GM12873 (cell line): ENCODE measurements at regions not wholly inside any gene's neighbourhood (a gene's known extent, or its start where the extent isn't known, plus 50 kb on each side); places are given as distances from the start of the nearest gene placed in this dataset.
A peak's percentile ranks its signal among the peaks of the same experiment; 100 is the strongest.

Source experiments
- CTCF ChIP-seq: IDR thresholded peaks from 2 replicates; pipeline ENCODE4 v1.5.1; 2012; ENCODE audit warnings: low read depth, mild to moderate bottlenecking, moderate library complexity, low read length, control low read depth; ENCODE audit not compliant: insufficient read depth; ENCODE audit errors: missing control alignments

GRCh38 chr2:111706481-111707001, 177.5 kb downstream of the ANAPC1 start:
- TF ChIP-seq CTCF: peak; percentile 18

- TF ChIP-seq CTCF: no peak
Measured at GRCh38 chr2:111707700-111708099, 176.3 kb downstream of the ANAPC1 start.

GRCh38 chr2:111708476-111709180, 175.4 kb downstream of the ANAPC1 start:
- no peak for TF ChIP-seq CTCF

- TF ChIP-seq CTCF: no peak
Measured at GRCh38 chr2:111709321-111709720, 174.7 kb downstream of the ANAPC1 start.

GRCh38 chr2:111710085-111710484, 173.9 kb downstream of the ANAPC1 start:
- TF ChIP-seq CTCF: no peak

GRCh38 chr2:111710613-111711012, 173.4 kb downstream of the ANAPC1 start:
- TF ChIP-seq CTCF: no peak

- no peak for TF ChIP-seq CTCF
Measured at GRCh38 chr2:111711270-111711669, 172.7 kb downstream of the ANAPC1 start.
